ENCODE measurements at regions not wholly inside any gene's neighbourhood (a gene's known extent, or its start where the extent isn't known, plus 50 kb on each side); places are given as distances from the start of the nearest gene placed in this dataset.

DNA sequence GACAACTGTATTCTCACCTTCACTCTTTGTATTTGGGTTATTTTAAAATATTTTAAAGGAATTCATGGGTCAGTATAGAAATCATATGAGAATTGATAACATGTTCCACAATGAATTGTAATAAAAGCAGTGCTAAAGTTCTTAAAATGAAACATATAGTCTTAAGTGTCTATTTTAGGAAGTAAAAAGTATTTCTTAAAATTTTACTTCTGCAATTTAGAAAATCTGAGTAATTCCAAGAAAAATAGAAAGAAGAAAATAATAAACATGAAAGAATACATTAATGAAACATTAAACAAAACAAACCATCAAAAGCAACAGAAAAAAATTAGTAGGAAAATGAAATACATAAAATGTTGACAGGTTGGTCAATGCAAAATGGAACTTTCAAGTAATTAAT, 332.4 kb downstream of the ETS1 start:
- DNase-seq: no peak
- Histone ChIP-seq H3K36me3 (no peaks in the 10 kb centered on the region), H3K4me1 (no peaks in the 10 kb centered on the region), H3K9me3 (no peaks in the 10 kb centered on the region), H3K27ac (no peak overlapping the region), H3K4me3 (no peak overlapping the region), H3K27me3 (no peaks in the 10 kb centered on the region)
- intact Hi-C loops (cut with DNase I): no loop called here
- TF ChIP-seq POLR2A (IDR thresholded peaks at IDR 0.05): no peak
- TF ChIP-seq, protein P1, sequence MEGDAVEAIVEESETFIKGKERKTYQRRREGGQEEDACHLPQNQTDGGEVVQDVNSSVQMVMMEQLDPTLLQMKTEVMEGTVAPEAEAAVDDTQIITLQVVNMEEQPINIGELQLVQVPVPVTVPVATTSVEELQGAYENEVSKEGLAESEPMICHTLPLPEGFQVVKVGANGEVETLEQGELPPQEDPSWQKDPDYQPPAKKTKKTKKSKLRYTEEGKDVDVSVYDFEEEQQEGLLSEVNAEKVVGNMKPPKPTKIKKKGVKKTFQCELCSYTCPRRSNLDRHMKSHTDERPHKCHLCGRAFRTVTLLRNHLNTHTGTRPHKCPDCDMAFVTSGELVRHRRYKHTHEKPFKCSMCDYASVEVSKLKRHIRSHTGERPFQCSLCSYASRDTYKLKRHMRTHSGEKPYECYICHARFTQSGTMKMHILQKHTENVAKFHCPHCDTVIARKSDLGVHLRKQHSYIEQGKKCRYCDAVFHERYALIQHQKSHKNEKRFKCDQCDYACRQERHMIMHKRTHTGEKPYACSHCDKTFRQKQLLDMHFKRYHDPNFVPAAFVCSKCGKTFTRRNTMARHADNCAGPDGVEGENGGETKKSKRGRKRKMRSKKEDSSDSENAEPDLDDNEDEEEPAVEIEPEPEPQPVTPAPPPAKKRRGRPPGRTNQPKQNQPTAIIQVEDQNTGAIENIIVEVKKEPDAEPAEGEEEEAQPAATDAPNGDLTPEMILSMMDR (IDR thresholded peaks at IDR 0.05): no peak

DNA sequence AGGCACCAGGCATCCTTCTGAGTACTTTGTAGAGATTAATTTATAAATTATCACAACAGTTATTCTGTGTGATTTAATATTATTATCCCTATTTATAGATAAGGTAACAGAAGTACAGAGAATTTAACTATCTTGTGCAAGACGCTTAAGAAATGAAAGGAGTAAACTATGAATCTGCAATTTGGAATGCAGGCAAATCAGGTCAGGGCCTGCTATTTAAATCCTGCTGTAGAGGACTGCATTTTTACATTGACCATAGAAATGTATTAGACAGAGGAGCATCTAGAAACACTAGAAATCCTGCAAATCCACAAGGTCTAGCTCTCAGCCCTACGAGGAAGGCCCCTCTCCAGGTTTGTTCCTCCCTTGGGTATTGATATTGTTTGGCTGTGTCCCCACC, 336.2 kb downstream of the ETS1 start:
- Histone ChIP-seq H3K4me1 (no peaks in the 10 kb centered on the region), H3K4me3 (no peak overlapping the region), H3K27me3 (no peaks in the 10 kb centered on the region), H3K27ac (no peak overlapping the region), H3K9me3 (no peaks in the 10 kb centered on the region), H3K36me3 (no peaks in the 10 kb centered on the region)
- intact Hi-C loops (cut with DNase I): no loop called here
- DNase-seq: no peak
- TF ChIP-seq POLR2A (IDR thresholded peaks at IDR 0.05): no peak
- TF ChIP-seq, protein P1 (IDR thresholded peaks at IDR 0.05): no peak
- 34 to 56% methylated on average over 2 of the region's 2 CpGs for WGBS, 2 donors

DNA sequence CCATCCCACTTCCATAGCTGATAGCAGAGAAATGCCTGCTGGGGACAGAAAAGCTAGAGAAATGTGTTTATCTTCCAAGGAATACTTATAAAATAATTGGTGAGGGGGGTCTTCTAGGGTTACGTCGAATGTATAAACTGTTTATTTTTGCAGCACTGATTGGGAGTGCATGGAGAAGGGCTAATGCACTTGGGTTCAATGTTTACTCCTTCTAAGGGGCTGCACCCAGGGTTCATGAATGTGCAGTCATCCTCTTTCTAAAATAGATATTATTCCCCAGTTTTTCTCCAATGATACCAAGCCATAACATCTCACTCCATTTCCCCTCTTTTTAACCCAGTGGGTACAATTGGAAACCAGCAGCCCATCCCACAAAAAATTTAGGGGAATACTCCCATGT, 336.9 kb downstream of the ETS1 start:
- TF ChIP-seq, protein P1 (IDR thresholded peaks at IDR 0.05): no peak
- TF ChIP-seq POLR2A (IDR thresholded peaks at IDR 0.05): no peak

DNA sequence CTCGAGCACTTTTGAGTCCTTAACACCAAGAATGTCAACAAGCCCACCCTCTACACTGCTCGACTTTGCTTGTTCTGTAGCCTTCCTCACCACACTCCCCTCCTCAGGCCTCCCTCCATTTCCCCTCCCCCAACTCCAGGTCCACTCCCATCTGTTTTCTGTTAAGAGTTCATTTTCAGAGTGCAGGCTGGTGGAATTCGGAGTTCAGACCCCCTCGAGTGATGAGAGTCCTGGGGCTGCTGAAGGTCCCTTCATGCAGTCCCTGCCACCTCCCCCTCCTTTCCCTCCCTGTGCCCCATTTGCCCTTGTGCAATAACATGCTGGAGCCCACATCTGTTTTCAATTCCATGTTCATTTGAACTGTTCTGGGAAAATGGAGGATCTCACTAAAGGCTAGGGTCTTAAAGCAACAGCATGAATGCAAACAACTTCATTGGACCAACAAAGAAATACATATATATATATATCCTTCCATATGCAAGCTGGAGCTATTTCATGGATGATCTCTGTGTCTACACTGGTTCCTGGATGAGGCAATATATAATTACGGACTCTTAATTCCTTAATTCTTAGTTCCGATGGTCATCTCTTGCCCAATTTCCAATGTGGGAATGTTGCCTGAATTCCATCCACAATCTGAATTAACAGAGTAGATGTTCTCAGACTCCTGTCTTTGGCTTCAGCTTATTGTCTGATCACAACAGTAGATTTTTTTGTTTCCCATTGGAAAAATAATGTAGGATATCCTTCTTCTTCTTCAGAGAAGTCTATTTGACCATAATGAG, 340.4 kb downstream of the ETS1 start:
- TF ChIP-seq POLR2A (IDR thresholded peaks at IDR 0.05): no peak
- TF ChIP-seq, protein P1 (IDR thresholded peaks at IDR 0.05): no peak
- Histone ChIP-seq H3K27ac (peak overlapping the region in 2 of 4 donors; percentile 43 to 58), H3K4me3 (no peak overlapping the region), H3K4me1 (no peaks in the 10 kb centered on the region), H3K27me3 (no peaks in the 10 kb centered on the region), H3K36me3 (no peaks in the 10 kb centered on the region), H3K9me3 (no peaks in the 10 kb centered on the region)
- 56 to 63% methylated on average over 6 of the region's 6 CpGs for WGBS, 2 donors
- intact Hi-C loops (cut with DNase I): no loop called here
- DNase-seq: no peak

More for the DNA sequence above, 336.9 kb downstream of the ETS1 start:
- no peak for DNase-seq
- WGBS, 2 donors: 64 to 90% methylated on average over 2 of the region's 2 CpGs
- Histone ChIP-seq H3K36me3 (no peaks in the 10 kb centered on the region), H3K9me3 (no peaks in the 10 kb centered on the region), H3K4me3 (no peak overlapping the region), H3K27me3 (no peaks in the 10 kb centered on the region), H3K4me1 (no peaks in the 10 kb centered on the region), H3K27ac (no peak overlapping the region)
- intact Hi-C loops (cut with DNase I): no loop called here

DNA sequence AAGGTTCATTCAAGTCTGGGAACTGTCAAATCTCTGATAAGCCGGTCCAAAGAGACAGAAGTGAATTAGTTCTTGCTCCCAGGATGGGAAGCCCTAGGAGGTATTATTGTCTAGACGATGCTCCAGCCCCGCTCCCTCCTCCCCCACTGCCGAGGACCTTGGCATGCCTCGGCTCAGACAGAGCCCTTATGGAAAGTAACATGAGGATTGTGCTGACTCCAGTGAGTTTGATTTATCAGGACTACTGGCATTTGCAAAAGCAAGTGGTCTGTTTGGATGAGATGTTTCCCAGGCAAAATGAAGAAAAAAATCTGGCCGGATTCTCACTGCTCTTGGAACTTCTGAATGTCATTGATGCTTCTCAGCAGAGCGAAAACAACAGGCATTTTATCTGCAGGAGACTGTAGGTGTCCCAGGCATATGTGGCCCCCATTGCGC, 341.0 kb downstream of the ETS1 start:
- H3K9me3 ChIP-seq: no peaks in the 10 kb centered on the region
- no peaks in the 10 kb centered on the region for H3K4me1 ChIP-seq
- intact Hi-C loops (cut with DNase I): no loop called here
- no peaks in the 10 kb centered on the region for H3K36me3 ChIP-seq
- WGBS, 2 donors: 62 to 63% methylated on average over 8 of the region's 8 CpGs
- H3K27ac ChIP-seq: peak overlapping the region in 2 of 4 donors; percentile 43 to 58
- H3K4me3 ChIP-seq: no peak overlapping the region
- no peaks in the 10 kb centered on the region for H3K27me3 ChIP-seq
- DNase-seq: no peak
- TF ChIP-seq, protein P1 (IDR thresholded peaks at IDR 0.05): no peak
- no peak for TF ChIP-seq POLR2A (IDR thresholded peaks at IDR 0.05)
